ENCODE measurements at regions not wholly inside any gene's neighbourhood (a gene's known extent, or its start where the extent isn't known, plus 50 kb on each side); places are given as distances from the start of the nearest gene placed in this dataset.

DNA sequence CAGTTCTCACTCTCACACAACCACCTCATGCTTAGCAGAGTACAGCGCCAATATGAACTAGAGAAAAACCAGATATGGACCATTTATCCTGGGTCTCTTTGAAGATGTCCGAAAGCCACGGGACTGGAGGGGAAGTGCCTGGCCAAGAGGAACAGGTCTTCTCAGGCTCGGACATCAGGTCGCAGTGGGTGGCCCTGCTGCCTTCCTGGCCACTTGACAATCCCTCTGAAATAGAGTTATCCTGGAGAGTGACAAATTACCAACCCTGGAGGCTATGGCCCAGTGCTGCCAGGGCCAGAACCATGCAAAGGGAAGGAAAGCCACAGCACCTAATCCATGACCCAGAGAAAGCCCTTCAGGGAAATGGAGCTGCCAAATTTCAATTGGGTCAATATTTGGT, 646.8 kb upstream of the NRP1 start:
- 81 to 86% methylated on average over 5 of the region's 5 CpGs for WGBS, 2 experiments (ENCODE audit: low coverage in 1 of 2, low lambda C conversion rate in 2 of 2, missing lambda C conversion rate in 2 of 2)
- H3K27me3 ChIP-seq (replicated peaks; ENCODE audit: insufficient read depth), result no peaks in the 10 kb centered on the region; the same call in 1 of the 2 replicates

DNA sequence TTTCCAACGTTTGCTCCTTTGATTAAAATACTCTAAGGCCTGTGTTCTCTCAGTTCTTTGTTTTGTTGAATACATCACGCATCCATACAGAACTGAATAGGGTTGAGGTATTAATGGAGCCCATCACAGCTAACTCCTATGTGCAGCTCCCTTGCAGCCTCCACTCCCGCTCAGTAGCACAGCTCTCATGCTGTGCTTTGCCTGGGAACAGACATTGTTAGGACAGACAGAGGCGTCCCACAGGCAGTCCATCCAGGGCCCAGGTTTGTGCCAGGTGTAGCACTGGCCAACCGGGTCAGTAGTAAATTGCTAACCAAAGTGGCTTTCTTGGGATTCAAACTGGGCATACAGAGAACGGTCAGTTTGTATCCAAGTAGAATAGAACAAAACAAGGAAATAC, 644.7 kb upstream of the NRP1 start:
- Histone ChIP-seq H4K20me1 (ENCODE audit: insufficient read depth) (no peaks in the 10 kb centered on the region), H3K9me3 (ENCODE audit: low read depth) (no peaks in the 10 kb centered on the region), H3K9me2 (ENCODE audit: insufficient read depth) (no peaks in the 10 kb centered on the region), H3K9ac (no peak overlapping the region), H3K4me2 (ENCODE audit: unreplicated experiment) (no peak overlapping the region), H3K4me3 (no peak overlapping the region), H3K27ac (no peak overlapping the region), H3K27me3 (replicated peaks; ENCODE audit: insufficient read depth) (no peaks in the 10 kb centered on the region; the same call in 1 of the 2 replicates), H2AFZ (no peak overlapping the region), H3K4me1 (ENCODE audit: insufficient read depth) (no peaks in the 10 kb centered on the region), H3K79me2 (ENCODE audit: insufficient read depth) (no peaks in the 10 kb centered on the region), H3F3A (ENCODE audit: insufficient read depth) (no peaks in the 10 kb centered on the region), H3K36me3 (ENCODE audit: low read depth) (no peaks in the 10 kb centered on the region)
- 68 to 72% methylated on average over 6 of the region's 6 CpGs for WGBS, 2 experiments (ENCODE audit: low coverage in 1 of 2, low lambda C conversion rate in 2 of 2, missing lambda C conversion rate in 2 of 2)
- DNase-seq, result no peak
- in situ Hi-C loops (cut with MboI), result no loop called here
- TF ChIP-seq EZH2phosphoT487 (IDR thresholded peaks at IDR 0.05; ENCODE audit: insufficient read depth, low read depth) (no peak), EZH2 (IDR thresholded peaks at IDR 0.05; ENCODE audit: insufficient read depth, poor library complexity, severe bottlenecking) (no peak)

More for the DNA sequence above, 646.8 kb upstream of the NRP1 start:
- H3K4me3 ChIP-seq, result no peak overlapping the region
- H3K9me2 ChIP-seq (ENCODE audit: insufficient read depth), result no peaks in the 10 kb centered on the region
- no peak overlapping the region for H3K4me2 ChIP-seq (ENCODE audit: unreplicated experiment)
- no peaks in the 10 kb centered on the region for H3K36me3 ChIP-seq (ENCODE audit: low read depth)
- in situ Hi-C loops (cut with MboI), result no loop called here
- TF ChIP-seq EZH2phosphoT487 (IDR thresholded peaks at IDR 0.05; ENCODE audit: insufficient read depth, low read depth) (no peak), EZH2 (IDR thresholded peaks at IDR 0.05; ENCODE audit: insufficient read depth, poor library complexity, severe bottlenecking) (no peak)
- no peaks in the 10 kb centered on the region for H3F3A ChIP-seq (ENCODE audit: insufficient read depth)
- no peaks in the 10 kb centered on the region for H3K79me2 ChIP-seq (ENCODE audit: insufficient read depth)
- no peaks in the 10 kb centered on the region for H3K9me3 ChIP-seq (ENCODE audit: low read depth)
- no peak overlapping the region for H3K9ac ChIP-seq
- DNase-seq, result no peak
- H3K4me1 ChIP-seq (ENCODE audit: insufficient read depth), result no peaks in the 10 kb centered on the region
- H2AFZ ChIP-seq, result no peak overlapping the region
- no peak overlapping the region for H3K27ac ChIP-seq
- no peaks in the 10 kb centered on the region for H4K20me1 ChIP-seq (ENCODE audit: insufficient read depth)

DNA sequence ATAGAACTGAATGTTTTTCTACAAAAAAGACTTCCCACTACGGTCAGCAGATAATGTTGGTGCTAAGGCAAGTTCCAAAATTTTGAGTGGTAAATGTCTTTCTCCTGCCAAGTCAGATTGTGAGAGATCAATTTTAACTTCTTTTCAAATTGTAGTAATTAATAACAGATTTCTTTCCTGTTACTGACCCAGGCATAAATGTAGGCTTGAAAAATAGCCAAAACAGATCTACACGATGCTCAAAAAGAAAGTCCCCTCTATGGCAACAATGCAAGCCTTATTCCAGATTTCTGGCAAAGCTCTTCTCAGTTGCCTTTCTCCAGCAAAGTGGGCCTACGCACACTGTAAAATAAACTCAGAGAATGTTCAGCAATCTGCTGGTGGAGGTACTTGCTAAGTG, 641.0 kb upstream of the NRP1 start:
- in situ Hi-C loops (cut with MboI), result no loop called here
- no peak for DNase-seq
- H3K4me1 ChIP-seq (ENCODE audit: insufficient read depth), result no peaks in the 10 kb centered on the region
- H3K4me3 ChIP-seq, result no peak overlapping the region
- no peaks in the 10 kb centered on the region for H3K36me3 ChIP-seq (ENCODE audit: low read depth)
- H3K27me3 ChIP-seq (replicated peaks; ENCODE audit: insufficient read depth), result no peaks in the 10 kb centered on the region; the same call in 1 of the 2 replicates
- WGBS, 2 experiments (ENCODE audit: low coverage in 1 of 2, low lambda C conversion rate in 2 of 2, missing lambda C conversion rate in 2 of 2), result 34 to 39% methylated on average over 3 of the region's 3 CpGs
- H3K79me2 ChIP-seq (ENCODE audit: insufficient read depth), result no peaks in the 10 kb centered on the region
- H3K4me2 ChIP-seq (ENCODE audit: unreplicated experiment), result no peak overlapping the region
- H4K20me1 ChIP-seq (ENCODE audit: insufficient read depth), result no peaks in the 10 kb centered on the region
- no peak overlapping the region for H2AFZ ChIP-seq
- TF ChIP-seq EZH2phosphoT487 (IDR thresholded peaks at IDR 0.05; ENCODE audit: insufficient read depth, low read depth) (no peak), EZH2 (IDR thresholded peaks at IDR 0.05; ENCODE audit: insufficient read depth, poor library complexity, severe bottlenecking) (no peak)
- H3K9me2 ChIP-seq (ENCODE audit: insufficient read depth), result no peaks in the 10 kb centered on the region
- H3F3A ChIP-seq (ENCODE audit: insufficient read depth), result no peaks in the 10 kb centered on the region
- H3K9ac ChIP-seq, result no peak overlapping the region
- H3K27ac ChIP-seq, result no peak overlapping the region
- H3K9me3 ChIP-seq (ENCODE audit: low read depth), result no peaks in the 10 kb centered on the region

DNA sequence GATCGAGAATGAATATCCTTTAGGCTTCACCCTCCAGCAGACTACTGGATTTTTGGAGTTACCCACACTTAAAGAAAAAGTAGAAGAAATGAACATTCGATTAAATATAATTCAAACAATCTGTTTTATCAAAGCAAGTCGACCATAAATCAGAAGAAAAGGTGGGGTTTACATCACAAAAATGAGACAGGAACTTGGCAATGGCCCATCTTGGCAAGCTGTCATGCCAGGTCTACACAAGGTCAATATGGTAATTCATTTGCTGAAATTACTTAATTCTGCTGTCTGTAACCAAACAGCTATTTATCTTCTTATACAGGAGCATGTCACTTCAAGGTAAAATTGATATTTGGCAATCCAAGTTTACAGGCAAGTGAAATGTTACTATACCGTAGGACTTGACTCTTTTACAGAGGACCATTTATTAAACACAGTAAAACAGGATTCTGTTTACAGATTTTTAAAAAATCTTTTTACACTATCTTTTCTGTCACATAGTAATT, 640.6 kb upstream of the NRP1 start:
- no peaks in the 10 kb centered on the region; the same call in 1 of the 2 replicates for H3K27me3 ChIP-seq (replicated peaks; ENCODE audit: insufficient read depth)
- 63 to 64% methylated on average over 4 of the region's 4 CpGs for WGBS, 2 experiments (ENCODE audit: low coverage in 1 of 2, low lambda C conversion rate in 2 of 2, missing lambda C conversion rate in 2 of 2)
- H3K4me3 ChIP-seq, result no peak overlapping the region
- no peaks in the 10 kb centered on the region for H3K79me2 ChIP-seq (ENCODE audit: insufficient read depth)
- no peaks in the 10 kb centered on the region for H3K9me3 ChIP-seq (ENCODE audit: low read depth)
- no peak overlapping the region for H3K27ac ChIP-seq
- H3K4me2 ChIP-seq (ENCODE audit: unreplicated experiment), result no peak overlapping the region
- DNase-seq, result no peak
- H3K9ac ChIP-seq, result no peak overlapping the region
- H3K9me2 ChIP-seq (ENCODE audit: insufficient read depth), result no peaks in the 10 kb centered on the region
- H4K20me1 ChIP-seq (ENCODE audit: insufficient read depth), result no peaks in the 10 kb centered on the region
- in situ Hi-C loops (cut with MboI), result no loop called here
- H3K36me3 ChIP-seq (ENCODE audit: low read depth), result no peaks in the 10 kb centered on the region
- no peaks in the 10 kb centered on the region for H3K4me1 ChIP-seq (ENCODE audit: insufficient read depth)
- H2AFZ ChIP-seq, result no peak overlapping the region
- no peak for TF ChIP-seq EZH2 (IDR thresholded peaks at IDR 0.05; ENCODE audit: insufficient read depth, poor library complexity, severe bottlenecking)
- no peak for TF ChIP-seq EZH2phosphoT487 (IDR thresholded peaks at IDR 0.05; ENCODE audit: insufficient read depth, low read depth)
- H3F3A ChIP-seq (ENCODE audit: insufficient read depth), result no peaks in the 10 kb centered on the region

DNA sequence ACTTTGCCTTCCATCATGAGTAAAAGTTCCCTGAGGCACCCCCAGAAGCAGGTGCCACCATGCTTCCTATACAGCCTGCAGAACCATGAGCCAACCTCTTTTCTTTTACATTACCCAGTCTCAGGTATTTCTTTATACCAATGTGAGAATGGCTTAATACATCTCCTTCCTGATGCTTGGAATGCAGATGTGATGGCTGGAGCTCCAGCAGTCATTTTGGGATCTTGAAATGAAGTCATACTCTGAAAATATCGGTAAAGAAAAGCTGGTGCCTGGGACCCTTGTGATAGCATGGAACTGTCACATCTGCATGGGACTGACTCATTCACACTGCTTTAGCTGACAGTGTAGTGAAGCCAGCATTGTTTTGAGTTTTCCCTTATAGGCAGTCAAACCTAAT, 634.5 kb upstream of the NRP1 start:
- 92 to 100% methylated on average over 1 of the region's 1 CpG for WGBS, 2 experiments (ENCODE audit: low coverage in 1 of 2, low lambda C conversion rate in 2 of 2, missing lambda C conversion rate in 2 of 2)
- in situ Hi-C loops (cut with MboI), result no loop called here

More for the DNA sequence above, 634.5 kb upstream of the NRP1 start:
- Histone ChIP-seq H3K79me2 (ENCODE audit: insufficient read depth) (no peaks in the 10 kb centered on the region), H4K20me1 (ENCODE audit: insufficient read depth) (no peaks in the 10 kb centered on the region), H3K9me3 (ENCODE audit: low read depth) (no peaks in the 10 kb centered on the region), H3K4me1 (ENCODE audit: insufficient read depth) (no peaks in the 10 kb centered on the region), H2AFZ (no peak overlapping the region), H3K9me2 (ENCODE audit: insufficient read depth) (no peaks in the 10 kb centered on the region), H3K36me3 (ENCODE audit: low read depth) (no peaks in the 10 kb centered on the region), H3K4me2 (ENCODE audit: unreplicated experiment) (no peak overlapping the region), H3K27ac (no peak overlapping the region), H3K9ac (no peak overlapping the region), H3K4me3 (no peak overlapping the region), H3K27me3 (replicated peaks; ENCODE audit: insufficient read depth) (no peaks in the 10 kb centered on the region), H3F3A (ENCODE audit: insufficient read depth) (no peaks in the 10 kb centered on the region)
- DNase-seq, result no peak
- TF ChIP-seq EZH2 (IDR thresholded peaks at IDR 0.05; ENCODE audit: insufficient read depth, poor library complexity, severe bottlenecking) (no peak), EZH2phosphoT487 (IDR thresholded peaks at IDR 0.05; ENCODE audit: insufficient read depth, low read depth) (no peak)
